OCI-LY7 (cell line): ENCODE measurements at regions not wholly inside any gene's neighbourhood (a gene's known extent, or its start where the extent isn't known, plus 50 kb on each side); places are given as distances from the start of the nearest gene placed in this dataset.
"Not testable (repeated sequence)": the region's sequence is repeated elsewhere in the genome, so short reads cannot be mapped to it uniquely, and the experiment has no call there.

Experiments used
- BruUV-seq: library from RNA; stranded (reverse); fragments of 400-500 nt; replicated peaks from 2 replicates; lab custom pipeline; 2021; lab: Mats Ljungman, UMichigan
- CTCF ChIA-PET: fragments of 300-600 bp; sonication (Branson Sonifier 250); formaldehyde crosslinking; loops from one replicate; lab custom pipeline; 2022; ENCODE audit warnings: antibody characterized with exemption; ENCODE audit not compliant: unreplicated experiment; lab: Charles Lee
- POLR2A ChIA-PET: fragments of 300-600 bp; sonication (Branson Sonifier 250); formaldehyde crosslinking; loops from one replicate; lab custom pipeline; 2022; ENCODE audit warnings: antibody characterized with exemption; lab: Charles Lee
- DNase-seq: peaks from one replicate; pipeline ENCODE4 v3.0.0-alpha.2; 2015; ENCODE audit warnings: low spot score
- H2AFZ ChIP-seq: fragments of 200-600 bp; sonication (generic), shearing (Covaris generic); 2 replicates; pipeline ENCODE4 v1.6.1; 2014; ENCODE audit warnings: mild to moderate bottlenecking, antibody characterized with exemption, low read length, moderate library complexity
- H3K27ac ChIP-seq: fragments of 200-600 bp; sonication (generic); 2 replicates; pipeline ENCODE4 v1.5.1; 2014; ENCODE audit warnings: mixed run types, low read depth, mild to moderate bottlenecking, moderate library complexity, low read length, inconsistent platforms; ENCODE audit not compliant: poor library complexity, severe bottlenecking
- H3K36me3 ChIP-seq: fragments of 200-600 bp; sonication (generic); 2 replicates; pipeline ENCODE4 v1.6.1; 2014; ENCODE audit warnings: mild to moderate bottlenecking, antibody characterized with exemption, low read length, moderate library complexity, mixed read lengths; ENCODE audit not compliant: insufficient read depth
- H3K4me1 ChIP-seq: fragments of 200-600 bp; sonication (generic); 2 replicates; pipeline ENCODE4 v1.5.1; 2014; ENCODE audit warnings: mild to moderate bottlenecking, low read length; ENCODE audit not compliant: insufficient read depth, poor library complexity, severe bottlenecking
- H3K4me2 ChIP-seq: fragments of 200-600 bp; sonication (generic); 2 replicates; pipeline ENCODE4 v1.6.1; 2014; ENCODE audit warnings: mild to moderate bottlenecking, low read length
- H3K4me3 ChIP-seq: fragments of 200-600 bp; sonication (generic); 2 replicates; pipeline ENCODE4 v1.5.1; 2014; ENCODE audit warnings: mild to moderate bottlenecking, low read depth, low read length; ENCODE audit not compliant: poor library complexity, severe bottlenecking
- H3K79me2 ChIP-seq: fragments of 200-600 bp; sonication (generic); 2 replicates; pipeline ENCODE4 v1.6.1; 2016; ENCODE audit warnings: low read depth, mild to moderate bottlenecking, low read length, moderate library complexity, mixed read lengths; ENCODE audit not compliant: insufficient read depth
- H3K9me2 ChIP-seq: fragments of 200-600 bp; sonication (generic); 2 replicates; pipeline ENCODE4 v1.6.1; 2016; ENCODE audit warnings: mild to moderate bottlenecking, low read length, mixed read lengths; ENCODE audit not compliant: insufficient read depth
- H3K9me3 ChIP-seq: fragments of 200-600 bp; sonication (generic); 2 replicates; pipeline ENCODE4 v1.6.1; 2014; ENCODE audit warnings: mild to moderate bottlenecking, mixed run types, low read length, mixed read lengths
- H4K20me1 ChIP-seq: fragments of 200-600 bp; sonication (generic); 2 replicates; pipeline ENCODE4 v1.6.1; 2014; ENCODE audit warnings: mild to moderate bottlenecking, antibody characterized with exemption, low read length, moderate library complexity, mixed read lengths; ENCODE audit not compliant: insufficient read depth
- CTCF ChIP-seq: fragments of 200-600 bp; sonication (generic); conservative IDR thresholded peaks from 2 replicates; pipeline ENCODE4 v1.5.1; 2014; ENCODE audit warnings: mild to moderate bottlenecking, antibody characterized with exemption, low read length, moderate library complexity, mixed read lengths
- EZH2phosphoT487 ChIP-seq: fragments of 200-600 bp; sonication (generic); IDR thresholded peaks from 2 replicates; pipeline ENCODE4 v1.6.1; 2018; ENCODE audit warnings: low read depth, borderline replicate concordance, mild to moderate bottlenecking, mixed run types, antibody characterized with exemption, low read length, moderate library complexity, mixed read lengths
- intact Hi-C: fragments of 100-400 bp; cut with micrococcal nuclease; formaldehyde crosslinking; loops from one replicate; pipeline ENCODE4 v1.10.0; 2022; ENCODE audit not compliant: unreplicated experiment

GRCh38 chr12:7555752-7556151 is 52.2 kb upstream of the CD163 start:
- H3K4me1 ChIP-seq, result no peaks in the 10 kb centered on the region
- H4K20me1 ChIP-seq, result no peaks in the 10 kb centered on the region
- no peaks in the 10 kb centered on the region for H3K36me3 ChIP-seq
- H3K27ac ChIP-seq, result no peak overlapping the region
- no TSS peak for BruUV-seq
- no peaks in the 10 kb centered on the region for H3K79me2 ChIP-seq
- H3K9me2 ChIP-seq, result no peaks in the 10 kb centered on the region
- no peak overlapping the region for H2AFZ ChIP-seq
- DNase-seq, result no peak
- H3K4me3 ChIP-seq, result no peak overlapping the region
- no peak overlapping the region for H3K4me2 ChIP-seq
- ChIA-PET POLR2A (interaction anchor here (0.6 kb wide), 1 partner anchor 250 kb away, joined by 10 read pairs; no protein-coding TSS in a partner anchor), CTCF (no interaction called here)
- no peak for TF ChIP-seq EZH2phosphoT487
- no peak for TF ChIP-seq CTCF
- intact Hi-C loops, result no loop called here
- H3K9me3 ChIP-seq, result no peaks in the 10 kb centered on the region

GRCh38 chr12:7554831-7555230 is 51.3 kb upstream of the CD163 start:
- H3K4me1 ChIP-seq, H3K27ac ChIP-seq, H3K36me3 ChIP-seq, H4K20me1 ChIP-seq, DNase-seq, H3K9me2 ChIP-seq, H3K79me2 ChIP-seq, H3K4me3 ChIP-seq, H3K9me3 ChIP-seq, CTCF ChIA-PET, H3K4me2 ChIP-seq, intact Hi-C loops, H2AFZ ChIP-seq, POLR2A ChIA-PET, BruUV-seq: not testable (repeated sequence)
